ENCODE measurements at regions not wholly inside any gene's neighbourhood (a gene's known extent, or its start where the extent isn't known, plus 50 kb on each side); places are given as distances from the start of the nearest gene placed in this dataset.

GRCh38 chr7:45417268-45417667 lies 156.9 kb upstream of the ADCY1 start:
- Histone ChIP-seq H3K27ac (ENCODE audit: insufficient read length, low read depth, low read length) (no peak overlapping the region), H2AFZ (ENCODE audit: low read length) (no peak overlapping the region), H4K5ac (ENCODE audit: insufficient read length, low read depth, low read length) (no peak overlapping the region), H4K20me1 (ENCODE audit: control insufficient read depth, insufficient read depth, insufficient read length) (no peaks in the 10 kb centered on the region), H2BK20ac (ENCODE audit: low read depth, low read length, poor library complexity, severe bottlenecking) (no peak overlapping the region), H3K27me3 (ENCODE audit: insufficient read depth, low read length) (no peaks in the 10 kb centered on the region), H3K23ac (ENCODE audit: insufficient read length, low read depth, low read length) (no peak overlapping the region), H3K79me2 (ENCODE audit: insufficient read depth, low read length) (no peaks in the 10 kb centered on the region), H3K14ac (ENCODE audit: insufficient read depth, low read length) (no peak overlapping the region), H4K8ac (replicated peaks; ENCODE audit: insufficient read length, low read depth, low read length) (no peak overlapping the region), H4K91ac (ENCODE audit: insufficient read length, low read depth, low read length) (no peak overlapping the region), H3K9ac (ENCODE audit: extremely low read depth, insufficient read length, low read length) (no peak overlapping the region), H2BK120ac (ENCODE audit: low read depth, low read length, poor library complexity, severe bottlenecking) (no peak overlapping the region), H2AK5ac (ENCODE audit: insufficient read length, low read length) (no peak overlapping the region), H3K4ac (ENCODE audit: low read depth, low read length) (no peak overlapping the region), H2BK15ac (ENCODE audit: low read depth, low read length) (no peak overlapping the region), H3T11ph (ENCODE audit: low read length) (no peak overlapping the region), H3K4me2 (ENCODE audit: insufficient read depth, insufficient read length, low read length) (no peak overlapping the region), H3K9me3 (ENCODE audit: control insufficient read depth, low read depth, low read length) (no peaks in the 10 kb centered on the region), H3K18ac (ENCODE audit: insufficient read length, low read depth, low read length) (no peak overlapping the region), H3K79me1 (ENCODE audit: insufficient read depth, low read depth, low read length, poor library complexity, severe bottlenecking) (no peaks in the 10 kb centered on the region), H3K56ac (ENCODE audit: insufficient read length, low read depth, low read length) (no peak overlapping the region), H3K4me1 (ENCODE audit: insufficient read depth, low read length) (no peaks in the 10 kb centered on the region), H2BK12ac (ENCODE audit: insufficient read length, low read depth, low read length) (no peak overlapping the region), H2BK5ac (ENCODE audit: insufficient read length, low read length) (no peak overlapping the region), H3K23me2 (ENCODE audit: insufficient read length, low read depth, low read length, poor library complexity, severe bottlenecking) (no peaks in the 10 kb centered on the region)
- Mint-ChIP-seq H3K27me3 (ENCODE audit: low read depth) (no peaks in the 10 kb centered on the region), H3K36me3 (ENCODE audit: insufficient read depth in 1 of 3, low read depth in 3 of 3) (no peaks in the 10 kb centered on the region; a peak in 1 of 7 replicates), H3K4me1 (no peaks in the 10 kb centered on the region), H3K9me3 (peaks cover 0 to 1% of the 10 kb centered on the region in 2 experiments; a peak in 3 of 5 replicates), H3K4me3 (no peak overlapping the region), H3K27ac (no peak overlapping the region)
- WGBS (ENCODE audit: extremely low coverage, insufficient read length, low lambda C conversion rate), result no CpG with 5 or more reads among the region's 2 CpGs
- no peak for TF ChIP-seq CTCF (conservative IDR thresholded peaks at IDR 0.05)
- no peak for DNase-seq
